HS-27A (cell line): ENCODE measurements at regions not wholly inside any gene's neighbourhood (a gene's known extent, or its start where the extent isn't known, plus 50 kb on each side); places are given as distances from the start of the nearest gene placed in this dataset.

Experiments used
- DNase-seq: peaks from one replicate; pipeline ENCODE4 v3.0.0-alpha.2; 2012; ENCODE audit warnings: low read depth, missing footprints

DNA sequence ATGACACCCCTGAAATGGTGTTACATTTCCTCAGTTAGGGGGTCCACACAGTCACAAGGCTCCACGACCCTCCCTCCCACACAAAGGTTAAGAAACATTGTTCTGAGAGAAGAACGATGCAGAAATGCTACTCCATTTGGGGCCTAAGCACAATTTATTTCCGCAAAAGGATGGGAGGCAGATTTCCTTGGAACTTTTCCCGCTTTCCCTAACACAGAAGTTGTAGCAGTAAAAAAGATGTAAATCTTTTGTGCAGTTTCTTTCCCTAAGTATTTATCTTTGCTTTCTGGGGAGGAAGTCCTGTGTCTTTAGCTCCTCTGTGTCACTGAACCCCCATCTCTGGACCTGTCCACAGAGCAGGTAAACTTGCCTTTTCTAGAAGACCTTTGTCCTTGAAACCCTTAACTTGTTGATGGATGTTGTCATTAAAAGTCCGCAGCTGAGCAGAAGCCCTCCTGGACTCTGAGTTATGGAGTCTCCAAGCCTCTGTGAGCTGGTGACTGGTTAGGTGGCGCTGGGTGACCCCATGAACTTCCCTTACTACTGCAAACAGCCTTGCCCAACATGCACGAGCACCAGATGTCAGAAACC lies 67.2 kb upstream of the SHISA3 start:
- no peak for DNase-seq

- DNase-seq: no peak
Observed at GRCh38 chr4:42331040-42331439, 66.2 kb upstream of the SHISA3 start.

- peak; percentile 11 for DNase-seq
Observed at GRCh38 chr4:42331914-42332368, 65.3 kb upstream of the SHISA3 start.

GRCh38 chr4:42339935-42340406 lies 57.3 kb upstream of the SHISA3 start:
- no peak for DNase-seq

DNA sequence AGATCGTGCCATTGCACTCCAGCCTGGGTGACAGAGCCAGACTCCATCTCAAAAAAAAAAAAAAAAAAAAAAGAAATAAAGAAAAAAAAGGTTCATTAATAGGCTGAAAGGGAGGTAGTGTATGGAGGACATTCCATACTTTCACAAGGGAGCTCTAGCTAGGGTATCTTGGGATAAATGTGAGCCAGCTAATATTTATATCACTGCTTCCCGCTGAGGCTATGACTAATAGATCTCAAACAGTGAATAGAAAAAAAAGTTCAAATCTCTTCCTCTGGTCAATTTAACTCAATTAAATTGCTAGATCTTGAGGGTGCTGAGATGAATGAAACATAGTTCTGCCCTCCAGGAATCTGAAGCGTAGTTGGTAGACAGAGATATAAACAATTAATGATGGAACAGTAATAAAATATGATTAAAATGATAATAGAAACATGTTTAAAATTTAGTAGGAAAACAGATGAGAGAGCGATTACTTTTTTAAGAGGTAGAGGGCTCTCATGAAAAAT lies 55.7 kb upstream of the SHISA3 start:
- no peak for DNase-seq

- DNase-seq: no peak
Observed at GRCh38 chr4:42342459-42342858, 54.8 kb upstream of the SHISA3 start.

GRCh38 chr4:42344309-42344708 lies 53.0 kb upstream of the SHISA3 start:
- no peak for DNase-seq

GRCh38 chr4:42344749-42345148 lies 52.5 kb upstream of the SHISA3 start:
- no peak for DNase-seq

GRCh38 chr4:42345962-42346544 lies 51.2 kb upstream of the SHISA3 start:
- no peak for DNase-seq

DNA sequence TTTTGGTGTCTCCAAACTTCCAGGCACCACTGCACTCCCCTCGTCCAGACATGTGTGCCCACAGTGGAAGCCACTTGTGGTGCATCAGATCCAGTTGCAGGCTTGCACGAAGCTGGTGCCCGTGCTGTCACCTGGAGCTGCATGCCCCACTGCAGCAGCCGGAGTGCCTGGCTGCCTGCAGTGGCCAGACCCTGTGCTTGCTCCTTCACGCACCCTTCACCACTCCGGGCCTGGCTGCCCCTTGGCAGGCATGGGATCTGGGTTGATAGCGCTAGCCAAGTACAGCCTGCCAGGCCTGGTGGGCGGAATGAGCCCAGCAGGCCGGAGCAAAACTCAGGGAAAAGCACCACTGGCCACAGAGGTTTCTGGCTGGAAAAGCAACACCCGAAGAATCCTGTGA lies 50.2 kb upstream of the SHISA3 start:
- DNase-seq: no peak
